Lung (tissue), 11 donors: ENCODE measurements at regions not wholly inside any gene's neighbourhood (a gene's known extent, or its start where the extent isn't known, plus 50 kb on each side); places are given as distances from the start of the nearest gene placed in this dataset.

Experiments used
- ATAC-seq: fragments of 200-7000 bp; cut with Tn5 transposase; one replicate; pipeline ENCODE4 v1.9.1; 2020; ENCODE audit warnings: moderate number of reproducible peaks; ENCODE audit not compliant: insufficient read depth, low FRiP score
- DNase-seq, 3 donors: peaks; one replicate each; pipeline ENCODE4 v3.0.0-alpha.2; 2013 to 2017
- H3K27ac ChIP-seq, 2 donors: one replicate each; pipeline ENCODE4 v1.5.1; 2013; ENCODE audit warnings: mild to moderate bottlenecking in 2 of 2, moderate library complexity in 2 of 2, control low read depth in 1 of 2, inconsistent platforms in 1 of 2, low read depth in 1 of 2, low read length in 1 of 2
- H3K27me3 ChIP-seq, 3 donors: one replicate each; pipeline ENCODE4 v1.5.1; 2013; ENCODE audit warnings: low read length in 2 of 3; ENCODE audit not compliant: control insufficient read depth in 3 of 3, insufficient read depth in 3 of 3
- H3K36me3 ChIP-seq, 4 donors: one replicate each; pipeline ENCODE4 v1.5.1; 2013; ENCODE audit warnings: low read length in 4 of 4, mild to moderate bottlenecking in 1 of 4, moderate library complexity in 1 of 4; ENCODE audit not compliant: control insufficient read depth in 4 of 4, insufficient read depth in 4 of 4
- H3K4me1 ChIP-seq, 5 donors: one replicate each; pipeline ENCODE4 v1.5.1; 2013; ENCODE audit warnings: low read length in 5 of 5, mild to moderate bottlenecking in 2 of 5, moderate library complexity in 1 of 5; ENCODE audit not compliant: control insufficient read depth in 5 of 5, insufficient read depth in 5 of 5
- H3K4me3 ChIP-seq: one replicate; pipeline ENCODE4 v1.5.1; 2013; ENCODE audit warnings: mild to moderate bottlenecking, control low read depth, moderate library complexity
- H3K9ac ChIP-seq, 2 donors: one replicate each; pipeline ENCODE4 v1.5.1; 2013; ENCODE audit warnings: low read length in 2 of 2, control low read depth in 1 of 2; ENCODE audit not compliant: insufficient read depth in 1 of 2
- H3K9me3 ChIP-seq, 4 donors: one replicate each; pipeline ENCODE4 v1.5.1; 2013; ENCODE audit warnings: low read length in 3 of 4, mild to moderate bottlenecking in 1 of 4, moderate library complexity in 1 of 4; ENCODE audit not compliant: control insufficient read depth in 4 of 4, insufficient read depth in 3 of 4
- CTCF ChIP-seq: IDR thresholded peaks from 2 replicates; pipeline ENCODE4 v1.5.1; 2012; ENCODE audit warnings: mild to moderate bottlenecking; ENCODE audit errors: control extremely low read depth, extremely low read depth
- WGBS, 2 donors: extraction: QIAGEN DNeasy Blood & Tissue Kit; methylation state at CpG; one replicate each; pipeline ENCODE4 v1.1.7; 2013; 5-methylcytosine and 5-hydroxymethylcytosine counted together
- donor health status: control.
- donor health status: control.
- donor health status: Bipolar disorder and iron deficiency.
- donor health status: healthy.
- donor health status: DM: yes; HTN: yes; CAD: no.

- no peak for TF ChIP-seq CTCF
- no peak overlapping the region for H3K4me3 ChIP-seq
- peaks cover 0 to 6% (median 0%) of the 10 kb centered on the region in 4 donors for H3K9me3 ChIP-seq
- no peaks in the 10 kb centered on the region for H3K27me3 ChIP-seq
- no peak overlapping the region for H3K27ac ChIP-seq
- H3K9ac ChIP-seq: no peak overlapping the region
- no peak for DNase-seq
- ATAC-seq: no peak
- H3K36me3 ChIP-seq: no peaks in the 10 kb centered on the region
- no peaks in the 10 kb centered on the region for H3K4me1 ChIP-seq
Measured at GRCh38 chr11:39443424-39444022, 2015.9 kb downstream of the LRRC4C start.

- no peak overlapping the region for H3K9ac ChIP-seq
- H3K27ac ChIP-seq: no peak overlapping the region
- TF ChIP-seq CTCF: no peak
- no peaks in the 10 kb centered on the region for H3K36me3 ChIP-seq
- H3K4me1 ChIP-seq: no peaks in the 10 kb centered on the region
- no peak for DNase-seq
- peaks cover 0 to 6% (median 0%) of the 10 kb centered on the region in 4 donors for H3K9me3 ChIP-seq
- ATAC-seq: no peak
- H3K4me3 ChIP-seq: no peak overlapping the region
- no peaks in the 10 kb centered on the region for H3K27me3 ChIP-seq
- 92 to 93% methylated on average over 20 of the region's 20 CpGs for WGBS, 2 donors
Measured at GRCh38 chr11:39442177-39442576, 2017.3 kb downstream of the LRRC4C start.

DNA sequence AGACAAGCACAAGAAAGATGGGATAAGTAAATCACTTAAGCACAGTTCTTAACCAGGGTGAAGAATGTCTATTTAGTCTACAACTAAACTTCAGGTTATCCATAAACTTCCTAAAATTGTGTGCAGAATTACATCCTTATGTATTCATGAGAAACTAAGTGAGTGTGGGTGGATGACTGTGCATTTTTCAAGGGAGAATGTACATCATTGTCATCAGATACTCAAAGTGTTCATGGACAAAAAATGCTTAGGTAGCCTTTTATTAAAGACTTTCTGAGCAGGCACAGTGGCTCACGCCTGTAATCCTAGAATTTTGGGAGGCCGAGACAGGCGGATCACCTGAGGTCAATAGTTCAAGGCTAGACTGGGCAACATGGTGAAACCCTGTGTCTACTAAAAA is 2023.8 kb downstream of the LRRC4C start:
- ATAC-seq (no peak), DNase-seq (no peak)
- Histone ChIP-seq H3K4me3 (no peak overlapping the region), H3K27ac (no peak overlapping the region), H3K9me3 (no peaks in the 10 kb centered on the region), H3K9ac (no peak overlapping the region), H3K4me1 (no peaks in the 10 kb centered on the region), H3K36me3 (no peaks in the 10 kb centered on the region), H3K27me3 (no peaks in the 10 kb centered on the region)
- WGBS, 2 donors: 88 to 91% methylated on average over 3 of the region's 3 CpGs
- no peak for TF ChIP-seq CTCF

DNA sequence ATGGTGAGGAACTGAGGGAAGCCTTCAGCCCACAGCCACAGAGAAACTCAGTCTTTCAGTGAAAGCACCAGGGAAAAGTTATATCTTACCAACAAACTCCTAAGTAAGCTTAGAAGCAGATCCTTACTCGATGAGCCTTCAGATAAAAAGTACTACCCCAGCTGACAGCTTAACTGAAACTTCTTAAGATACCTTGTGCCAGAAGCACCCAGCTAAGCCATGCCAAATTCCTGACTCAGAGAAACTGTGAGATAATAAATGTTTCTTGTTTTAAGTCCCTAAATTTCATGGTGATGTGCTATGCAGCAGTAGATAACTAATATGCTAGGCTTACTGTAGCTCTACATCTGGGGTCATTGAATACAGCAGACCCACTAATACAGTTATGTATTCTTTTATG is 2025.0 kb downstream of the LRRC4C start:
- no peaks in the 10 kb centered on the region for H3K4me1 ChIP-seq
- H3K9me3 ChIP-seq: no peaks in the 10 kb centered on the region
- no peak overlapping the region for H3K9ac ChIP-seq
- TF ChIP-seq CTCF: no peak
- DNase-seq (no peak), ATAC-seq (no peak)
- no peak overlapping the region for H3K4me3 ChIP-seq
- no peaks in the 10 kb centered on the region for H3K27me3 ChIP-seq
- WGBS, 2 donors: 74 to 85% methylated on average over 1 of the region's 1 CpG
- no peaks in the 10 kb centered on the region for H3K36me3 ChIP-seq
- no peak overlapping the region for H3K27ac ChIP-seq
